ENCODE measurements at regions not wholly inside any gene's neighbourhood (a gene's known extent, or its start where the extent isn't known, plus 50 kb on each side); places are given as distances from the start of the nearest gene placed in this dataset.
"Not testable (repeated sequence)": the region's sequence is repeated elsewhere in the genome, so short reads cannot be mapped to it uniquely, and the experiment has no call there.

DNA sequence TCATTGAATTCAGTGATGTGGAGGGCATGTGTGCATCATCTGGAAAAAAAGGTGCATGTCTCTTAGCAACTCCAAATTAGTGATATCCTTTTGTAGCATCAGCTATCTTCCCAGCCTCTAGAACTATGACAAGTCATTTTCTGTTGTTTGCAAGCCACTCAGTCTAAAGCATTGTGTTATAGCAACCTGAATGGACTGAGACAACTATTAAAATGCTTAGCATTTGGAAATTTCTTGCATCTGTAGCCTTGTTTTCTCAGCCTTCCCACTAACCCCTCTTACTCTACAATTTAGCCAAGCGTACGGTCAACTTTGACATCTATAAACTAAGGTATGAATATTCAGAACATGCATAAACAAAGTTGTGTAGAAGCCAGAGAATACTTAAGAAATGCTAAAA, 777.1 kb upstream of the CDH18 start:
- TF ChIP-seq CTCF, POLR2AphosphoS5 (IDR thresholded peaks at IDR 0.05): not testable (repeated sequence)
